GM13977 (cell line): ENCODE measurements at regions not wholly inside any gene's neighbourhood (a gene's known extent, or its start where the extent isn't known, plus 50 kb on each side); places are given as distances from the start of the nearest gene placed in this dataset.

Source experiments
- DNase-seq: peaks from one replicate; pipeline ENCODE4 v3.0.0; 2012; ENCODE audit warnings: low spot score
- in situ Hi-C: fragments of 300-500 bp; cut with MboI; formaldehyde crosslinking; loops from one replicate; pipeline ENCODE4 v1.12.0; 2022; ENCODE audit warnings: low sequenced_read_pairs, low pct_unique_long_range_greater_than_20kb, mixed read lengths, inconsistent platforms; ENCODE audit not compliant: unreplicated experiment
- TF ChIP-seq, protein P1 (sequence below): IDR thresholded peaks from 2 replicates; pipeline ENCODE4 v1.5.1; 2012; ENCODE audit warnings: mild to moderate bottlenecking, control low read depth; ENCODE audit not compliant: insufficient read depth; ENCODE audit errors: extremely low read depth, missing control alignments

DNA sequence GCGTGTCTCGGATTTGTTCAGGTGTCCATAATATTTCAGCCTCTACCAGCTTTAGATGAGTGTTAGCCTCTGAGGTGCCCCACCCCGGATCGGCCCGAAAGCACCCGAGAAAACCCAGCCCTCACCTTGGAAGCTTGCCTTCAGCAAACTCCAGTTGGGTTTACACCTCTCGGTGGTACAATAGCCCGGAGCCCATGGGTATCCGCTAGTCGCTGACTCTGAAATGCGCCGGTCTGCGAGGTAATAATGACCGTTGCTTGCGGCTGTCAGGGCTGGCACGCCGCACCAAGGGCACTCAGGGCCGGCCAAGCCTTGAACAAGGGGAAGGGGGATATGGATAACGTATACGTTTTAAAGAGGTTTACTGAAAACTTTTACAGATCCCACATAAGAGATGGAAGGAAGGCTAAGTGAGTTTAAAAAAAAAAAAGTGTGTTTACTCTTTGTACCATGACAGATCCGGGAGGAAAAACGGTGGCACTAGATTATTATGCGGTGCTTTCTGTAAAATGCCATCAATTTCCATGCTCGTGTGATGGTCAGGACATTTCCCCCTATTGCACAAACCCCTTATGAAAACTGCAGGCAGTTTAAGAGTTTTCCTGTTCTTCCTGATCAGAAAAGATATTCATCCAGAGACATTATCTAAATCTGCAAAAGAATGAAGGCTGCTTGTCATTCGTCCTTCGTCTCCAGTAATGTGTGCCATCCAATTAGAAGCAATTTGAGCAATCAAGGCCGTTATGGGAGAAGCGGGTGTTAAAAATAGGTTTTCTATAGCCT lies 124.2 kb downstream of the TMEM161B start:
- in situ Hi-C loops = loop anchor here (10.0 kb wide), 1 partner anchor 530 kb away; no protein-coding TSS in a partner anchor
- TF ChIP-seq, protein P1, sequence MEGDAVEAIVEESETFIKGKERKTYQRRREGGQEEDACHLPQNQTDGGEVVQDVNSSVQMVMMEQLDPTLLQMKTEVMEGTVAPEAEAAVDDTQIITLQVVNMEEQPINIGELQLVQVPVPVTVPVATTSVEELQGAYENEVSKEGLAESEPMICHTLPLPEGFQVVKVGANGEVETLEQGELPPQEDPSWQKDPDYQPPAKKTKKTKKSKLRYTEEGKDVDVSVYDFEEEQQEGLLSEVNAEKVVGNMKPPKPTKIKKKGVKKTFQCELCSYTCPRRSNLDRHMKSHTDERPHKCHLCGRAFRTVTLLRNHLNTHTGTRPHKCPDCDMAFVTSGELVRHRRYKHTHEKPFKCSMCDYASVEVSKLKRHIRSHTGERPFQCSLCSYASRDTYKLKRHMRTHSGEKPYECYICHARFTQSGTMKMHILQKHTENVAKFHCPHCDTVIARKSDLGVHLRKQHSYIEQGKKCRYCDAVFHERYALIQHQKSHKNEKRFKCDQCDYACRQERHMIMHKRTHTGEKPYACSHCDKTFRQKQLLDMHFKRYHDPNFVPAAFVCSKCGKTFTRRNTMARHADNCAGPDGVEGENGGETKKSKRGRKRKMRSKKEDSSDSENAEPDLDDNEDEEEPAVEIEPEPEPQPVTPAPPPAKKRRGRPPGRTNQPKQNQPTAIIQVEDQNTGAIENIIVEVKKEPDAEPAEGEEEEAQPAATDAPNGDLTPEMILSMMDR = no peak
- no peak for DNase-seq

DNA sequence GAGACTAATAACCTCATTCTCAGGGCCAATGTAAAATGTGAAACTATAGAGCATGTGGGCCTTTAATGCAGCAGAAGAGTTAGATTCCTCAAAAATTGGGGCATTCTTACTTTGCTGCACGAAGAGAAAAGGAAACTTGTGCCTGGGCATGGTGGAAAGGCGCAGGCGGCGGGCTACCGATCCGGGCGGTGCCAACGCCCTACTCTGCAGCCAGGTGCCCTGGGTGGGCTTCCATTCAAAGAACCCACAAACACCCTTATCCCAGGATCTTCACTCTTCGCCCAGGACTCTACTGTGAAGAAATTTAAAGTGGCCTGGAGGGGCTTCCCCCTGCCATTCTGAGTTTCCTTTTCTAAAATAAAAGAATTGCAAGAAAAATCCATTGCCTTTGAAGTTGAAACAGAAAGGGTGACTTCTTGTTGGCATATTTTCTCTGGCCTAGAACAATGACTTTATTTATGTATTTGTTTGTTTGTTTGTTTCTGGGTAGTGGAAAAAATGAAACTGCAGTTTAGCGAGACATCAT lies 124.9 kb downstream of the TMEM161B start:
- no peak for DNase-seq
- in situ Hi-C loops = loop anchor here (10.0 kb wide), 1 partner anchor 531 kb away; no protein-coding TSS in a partner anchor
- TF ChIP-seq, protein P1 = no peak

- in situ Hi-C loops = loop anchor here (10.0 kb wide), 1 partner anchor 532 kb away; no protein-coding TSS in a partner anchor
- DNase-seq = no peak
- TF ChIP-seq, protein P1 = no peak
Measured at GRCh38 chr5:88142886-88143692, 125.6 kb downstream of the TMEM161B start.

DNA sequence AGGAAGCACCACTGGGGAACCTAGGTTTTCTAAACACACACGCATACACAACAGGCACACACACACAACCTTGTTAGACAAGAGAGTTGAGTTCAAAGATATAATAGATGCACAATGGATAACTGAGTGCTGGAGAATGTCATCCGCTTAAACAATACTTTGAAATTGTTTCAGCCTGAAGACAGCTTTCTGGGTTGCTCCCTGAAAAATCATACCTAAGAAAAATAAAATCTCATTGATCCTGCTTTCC lies 126.1 kb downstream of the TMEM161B start:
- DNase-seq = no peak
- TF ChIP-seq, protein P1 = no peak
- in situ Hi-C loops = loop anchor here (10.0 kb wide), 1 partner anchor 532 kb away; no protein-coding TSS in a partner anchor

DNA sequence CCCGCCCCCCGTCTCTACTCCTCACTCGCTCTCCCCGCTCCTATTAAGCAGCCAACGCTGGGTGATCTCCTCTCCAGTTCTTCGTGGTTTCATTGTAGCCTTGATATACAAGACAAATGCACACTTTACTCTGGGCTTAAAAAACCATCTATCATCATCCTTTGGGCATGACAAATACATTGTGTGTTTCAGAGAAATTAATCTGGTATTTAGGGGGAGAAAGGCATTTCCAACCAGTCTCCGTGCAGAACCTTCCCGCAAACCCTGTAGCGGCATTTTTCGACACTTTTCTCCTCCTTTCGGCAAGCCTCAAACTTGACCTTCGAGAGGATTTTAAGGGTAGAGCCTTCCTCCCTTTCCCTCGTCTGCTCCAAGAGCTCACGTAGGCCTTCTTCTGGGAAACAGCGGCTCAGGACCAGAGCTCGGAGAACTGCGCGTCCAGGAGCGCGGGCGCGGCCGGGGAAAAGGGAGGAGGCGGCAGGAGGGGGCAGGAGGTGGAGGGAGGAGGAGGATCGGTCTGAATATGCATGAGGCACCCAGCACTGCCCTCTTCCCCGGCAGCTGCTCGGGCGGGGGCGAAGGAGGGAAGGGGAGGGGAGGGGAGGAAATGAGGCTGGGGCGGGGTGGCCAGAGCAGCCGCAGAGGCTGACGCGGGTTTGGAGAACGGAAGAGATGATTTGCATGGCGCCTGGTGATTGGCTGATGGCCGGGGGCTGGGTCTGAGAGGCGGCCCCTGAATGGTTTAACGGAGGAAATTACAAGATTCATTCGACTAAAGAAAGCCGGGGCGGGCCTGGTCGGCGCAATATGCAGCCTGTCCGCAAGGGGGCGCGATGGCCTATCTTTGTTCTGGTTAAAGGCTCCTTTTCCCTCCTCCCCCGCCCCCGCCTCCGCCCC lies 127.5 kb downstream of the TMEM161B start:
- TF ChIP-seq, protein P1 = peak; percentile 74
- DNase-seq = peak; percentile 80
- in situ Hi-C loops = loop anchor here (10.0 kb wide), 1 partner anchor 534 kb away; no protein-coding TSS in a partner anchor

- TF ChIP-seq, protein P1 = no peak
- in situ Hi-C loops = loop anchor here (10.0 kb wide), 1 partner anchor 534 kb away; no protein-coding TSS in a partner anchor
- no peak for DNase-seq
Measured at GRCh38 chr5:88140396-88140855, 128.2 kb downstream of the TMEM161B start.
